ENCODE measurements at regions not wholly inside any gene's neighbourhood (a gene's known extent, or its start where the extent isn't known, plus 50 kb on each side); places are given as distances from the start of the nearest gene placed in this dataset.

DNA sequence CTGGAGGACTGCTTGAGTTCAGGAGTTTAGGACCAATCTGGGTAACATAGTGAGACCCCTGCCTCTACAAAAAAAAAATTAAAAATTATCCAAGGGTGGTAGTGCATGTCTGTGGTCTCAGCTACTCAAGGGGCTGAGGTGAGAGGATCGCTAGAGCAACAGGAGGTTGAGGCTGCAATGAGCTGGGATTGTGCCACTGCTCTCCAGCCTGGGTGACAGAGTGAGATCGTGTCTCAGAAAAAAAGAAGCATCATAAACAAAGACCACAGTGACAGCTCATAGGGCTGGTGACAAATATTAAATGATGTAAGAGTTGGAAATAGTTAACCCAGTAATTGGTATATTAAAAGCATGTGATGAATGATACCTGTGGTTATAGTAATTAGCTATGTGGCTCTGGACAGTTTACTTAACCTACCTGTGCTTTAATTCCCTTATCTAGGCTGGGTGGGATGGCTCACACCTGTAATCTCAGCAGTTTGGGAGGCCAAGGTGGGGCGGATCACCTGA, 68.0 kb downstream of the GSC start:
- no peak overlapping the region for H3K4me3 ChIP-seq (ENCODE audit: low read depth, low read length)
- DNase-seq (ENCODE audit: low read depth), result no peak
- no peak for TF ChIP-seq CTCF (IDR thresholded peaks at IDR 0.05; ENCODE audit: insufficient read depth, low read depth, low read length)

- no peak for DNase-seq (ENCODE audit: low read depth)
- no peak overlapping the region for H3K4me3 ChIP-seq (ENCODE audit: low read depth, low read length)
- no peak for TF ChIP-seq CTCF (IDR thresholded peaks at IDR 0.05; ENCODE audit: insufficient read depth, low read depth, low read length)
Measured at GRCh38 chr14:94700336-94700735, 69.6 kb downstream of the GSC start.

GRCh38 chr14:94699831-94700230, 70.1 kb downstream of the GSC start:
- no peak for TF ChIP-seq CTCF (IDR thresholded peaks at IDR 0.05; ENCODE audit: insufficient read depth, low read depth, low read length)
- no peak overlapping the region for H3K4me3 ChIP-seq (ENCODE audit: low read depth, low read length)
- no peak for DNase-seq (ENCODE audit: low read depth)

DNA sequence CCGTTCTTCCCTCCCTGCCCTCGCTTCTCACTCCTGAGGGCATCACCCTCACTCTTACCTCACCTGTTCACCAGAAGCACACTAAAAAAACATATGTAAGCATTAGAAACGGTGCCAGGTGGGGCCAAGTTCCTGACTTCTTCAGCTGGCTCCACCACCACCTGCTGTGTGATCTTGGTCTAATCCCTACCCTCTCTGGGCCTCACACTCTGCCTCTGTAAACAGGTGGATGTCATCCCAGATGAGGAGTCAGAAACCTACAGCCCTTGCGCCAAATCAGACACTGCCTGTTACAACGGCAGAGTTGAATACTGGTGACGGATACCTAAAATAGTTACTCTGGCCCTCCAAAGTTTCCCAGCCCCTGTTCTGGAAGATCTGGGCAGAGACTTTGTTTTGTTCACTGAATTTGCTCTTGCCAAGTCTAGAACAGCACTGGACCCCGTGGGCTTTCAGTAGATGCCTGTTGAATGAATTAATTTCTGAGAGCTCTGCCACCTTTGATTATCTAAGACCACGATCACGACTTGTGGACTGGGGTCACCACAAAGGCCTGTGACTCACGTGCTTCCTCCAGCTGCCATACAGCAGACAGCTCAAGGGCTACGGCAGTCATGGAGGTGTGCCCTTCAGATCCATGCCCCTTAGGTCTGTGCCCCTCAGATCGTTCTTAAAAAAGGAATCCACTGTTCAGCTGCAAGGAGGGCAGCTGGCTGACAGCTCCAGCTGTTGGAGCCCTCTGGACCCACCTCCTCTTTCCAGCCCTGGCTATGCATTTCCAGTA, 71.9 kb downstream of the GSC start:
- TF ChIP-seq CTCF (IDR thresholded peaks at IDR 0.05; ENCODE audit: insufficient read depth, low read depth, low read length), result no peak
- no peak for DNase-seq (ENCODE audit: low read depth)

GRCh38 chr14:94696518-94696917, 73.4 kb downstream of the GSC start:
- no peak for DNase-seq (ENCODE audit: low read depth)
- TF ChIP-seq CTCF (IDR thresholded peaks at IDR 0.05; ENCODE audit: insufficient read depth, low read depth, low read length), result no peak
- no peak overlapping the region for H3K4me3 ChIP-seq (ENCODE audit: low read depth, low read length)

More for the DNA sequence above, 71.9 kb downstream of the GSC start:
- H3K4me3 ChIP-seq (ENCODE audit: low read depth, low read length), result no peak overlapping the region

GRCh38 chr14:94695231-94695630, 74.7 kb downstream of the GSC start:
- TF ChIP-seq CTCF (IDR thresholded peaks at IDR 0.05; ENCODE audit: insufficient read depth, low read depth, low read length), result no peak
- DNase-seq (ENCODE audit: low read depth), result no peak
- no peak overlapping the region for H3K4me3 ChIP-seq (ENCODE audit: low read depth, low read length)

DNA sequence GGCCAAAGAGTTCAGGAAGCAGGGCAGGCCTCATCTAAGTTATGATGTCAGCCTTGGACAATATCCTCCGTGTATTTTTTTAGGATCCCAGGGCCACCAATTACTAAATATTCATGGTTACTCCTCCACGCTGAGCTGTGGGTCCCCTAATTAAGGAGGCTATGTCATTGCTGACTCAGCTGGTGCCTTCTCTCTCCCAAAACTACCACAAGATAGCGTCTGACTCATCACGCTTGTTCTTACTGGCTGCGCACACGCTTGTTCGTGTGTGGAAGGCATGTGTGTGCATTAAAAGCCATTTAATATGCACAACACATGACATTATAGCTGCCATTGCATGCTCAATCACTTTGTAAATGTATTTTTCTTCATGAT, 78.3 kb downstream of the GSC start:
- TF ChIP-seq CTCF (IDR thresholded peaks at IDR 0.05; ENCODE audit: insufficient read depth, low read depth, low read length), result no peak
- H3K4me3 ChIP-seq (ENCODE audit: low read depth, low read length), result no peak overlapping the region
- DNase-seq (ENCODE audit: low read depth), result no peak
